T-helper 1 cell treated with Interleukin-12 subunit alpha and Interleukin-12 subunit beta and Interleukin-4 antibody, amounts not matched to agents 30 ng/mL and 1 ng/mL, for 36 hours (primary cell): ENCODE measurements at regions not wholly inside any gene's neighbourhood (a gene's known extent, or its start where the extent isn't known, plus 50 kb on each side); places are given as distances from the start of the nearest gene placed in this dataset.

Experiments
- intact Hi-C: fragments of 100-400 bp; cut with micrococcal nuclease; formaldehyde crosslinking; loops from one replicate; pipeline ENCODE4 v1.15.1; 2024

GRCh38 chr2:116645155-116645554 lies 1169.3 kb upstream of the DDX18 start:
- intact Hi-C loops: no loop called here

GRCh38 chr2:116668691-116669090 lies 1145.8 kb upstream of the DDX18 start:
- intact Hi-C loops: no loop called here

GRCh38 chr2:116669782-116670181 lies 1144.7 kb upstream of the DDX18 start:
- intact Hi-C loops: no loop called here

- intact Hi-C loops: no loop called here
Measured at GRCh38 chr2:116674188-116674587, 1140.3 kb upstream of the DDX18 start.

GRCh38 chr2:116676776-116677175 lies 1137.7 kb upstream of the DDX18 start:
- intact Hi-C loops: no loop called here

GRCh38 chr2:116680256-116680936 lies 1134.1 kb upstream of the DDX18 start:
- intact Hi-C loops: no loop called here

GRCh38 chr2:116687371-116687770 lies 1127.1 kb upstream of the DDX18 start:
- intact Hi-C loops: no loop called here

GRCh38 chr2:116692988-116693387 lies 1121.5 kb upstream of the DDX18 start:
- intact Hi-C loops: no loop called here

GRCh38 chr2:116696223-116696622 lies 1118.3 kb upstream of the DDX18 start:
- intact Hi-C loops: no loop called here

GRCh38 chr2:116696903-116697302 lies 1117.6 kb upstream of the DDX18 start:
- intact Hi-C loops: no loop called here

GRCh38 chr2:116706396-116706795 lies 1108.1 kb upstream of the DDX18 start:
- intact Hi-C loops: no loop called here

GRCh38 chr2:116716038-116716437 lies 1098.5 kb upstream of the DDX18 start:
- intact Hi-C loops: no loop called here

- intact Hi-C loops: no loop called here
Measured at GRCh38 chr2:116716444-116716843, 1098.0 kb upstream of the DDX18 start.

- intact Hi-C loops: no loop called here
Measured at GRCh38 chr2:116717832-116718231, 1096.7 kb upstream of the DDX18 start.

- intact Hi-C loops: no loop called here
Measured at GRCh38 chr2:116718451-116718850, 1096.0 kb upstream of the DDX18 start.

- intact Hi-C loops: no loop called here
Measured at GRCh38 chr2:116719836-116720235, 1094.7 kb upstream of the DDX18 start.

GRCh38 chr2:116724550-116724949 lies 1089.9 kb upstream of the DDX18 start:
- intact Hi-C loops: no loop called here

- intact Hi-C loops: no loop called here
Measured at GRCh38 chr2:116732322-116732721, 1082.2 kb upstream of the DDX18 start.

- intact Hi-C loops: no loop called here
Measured at GRCh38 chr2:116733699-116734098, 1080.8 kb upstream of the DDX18 start.

- intact Hi-C loops: no loop called here
Measured at GRCh38 chr2:116737951-116738350, 1076.5 kb upstream of the DDX18 start.

- intact Hi-C loops: no loop called here
Measured at GRCh38 chr2:116747103-116747502, 1067.4 kb upstream of the DDX18 start.

- intact Hi-C loops: no loop called here
Measured at GRCh38 chr2:116749994-116750393, 1064.5 kb upstream of the DDX18 start.

GRCh38 chr2:116754381-116755101 lies 1060.0 kb upstream of the DDX18 start:
- intact Hi-C loops: no loop called here
